ENCODE measurements at regions not wholly inside any gene's neighbourhood (a gene's known extent, or its start where the extent isn't known, plus 50 kb on each side); places are given as distances from the start of the nearest gene placed in this dataset.

- Histone ChIP-seq H3K4me1 (ENCODE audit: control insufficient read depth, insufficient read depth, low read length) (no peaks in the 10 kb centered on the region), H2BK20ac (ENCODE audit: low read depth, low read length) (no peak overlapping the region), H3K4me2 (ENCODE audit: low read depth, low read length) (no peak overlapping the region), H4K5ac (ENCODE audit: low read depth, low read length) (no peak overlapping the region), H3K9me1 (ENCODE audit: insufficient read depth, low read length) (no peaks in the 10 kb centered on the region), H2BK15ac (ENCODE audit: low read depth, low read length) (no peak overlapping the region), H3K9me3 (ENCODE audit: control insufficient read depth, insufficient read depth, low read length) (no peaks in the 10 kb centered on the region), H3K36me3 (ENCODE audit: control insufficient read depth, insufficient read depth, low read length) (no peaks in the 10 kb centered on the region), H2BK5ac (ENCODE audit: low read depth, low read length, poor library complexity, severe bottlenecking) (no peak overlapping the region), H3K56ac (ENCODE audit: extremely low read depth, insufficient read depth, low read length) (no peak overlapping the region), H3K27ac (ENCODE audit: insufficient read depth, low read length) (no peak overlapping the region), H4K91ac (ENCODE audit: insufficient read depth, low read depth, low read length) (no peak overlapping the region), H4K8ac (ENCODE audit: low read depth in 2 of 2, low read length in 2 of 2) (no peak overlapping the region), H3K4me3 (ENCODE audit: insufficient read depth, low read depth, low read length) (no peak overlapping the region), H2AFZ (replicated peaks; ENCODE audit: low read length, poor library complexity) (no peak overlapping the region), H3K9ac (ENCODE audit: low read depth, low read length) (no peak overlapping the region), H2AK5ac (ENCODE audit: low read depth, low read length) (no peak overlapping the region), H3K18ac (ENCODE audit: low read depth, low read length) (no peak overlapping the region), H3K79me1 (ENCODE audit: low read depth in 1 of 2, low read length in 2 of 2) (no peaks in the 10 kb centered on the region), H2AK9ac (replicated peaks; ENCODE audit: low read depth, low read length, poor library complexity) (no peak overlapping the region), H2BK120ac (ENCODE audit: low read depth, low read length) (no peak overlapping the region), H3K4ac (ENCODE audit: low read depth, low read length) (no peak overlapping the region), H3K23ac (ENCODE audit: low read depth, low read length) (no peak overlapping the region), H4K20me1 (ENCODE audit: insufficient read depth, low read length) (no peaks in the 10 kb centered on the region), H3K14ac (replicated peaks; ENCODE audit: low read depth, low read length) (no peak overlapping the region), H3K27me3 (ENCODE audit: control insufficient read depth, insufficient read depth, low read length) (no peaks in the 10 kb centered on the region)
- BruUV-seq (replicated peaks), result no TSS peak
- in situ Hi-C loops (cut with MboI; ENCODE audit: low sequenced_read_pairs) (no loop called here), dilution Hi-C loops (cut with HindIII; ENCODE audit: low sequenced_read_pairs, unreplicated experiment) (no loop called here), intact Hi-C loops (cut with micrococcal nuclease) (no loop called here)
- ChIA-PET POLR2A (ENCODE audit: unreplicated experiment) (no interaction called here), CTCF (no interaction called here)
- ATAC-seq (ENCODE audit: low read depth) (no peak), DNase-seq (no peak)
- no peak for TF ChIP-seq NFE2L2 (IDR thresholded peaks at IDR 0.05; ENCODE audit: low read depth, low read length)
- TF ChIP-seq RFX5 (IDR thresholded peaks at IDR 0.05; ENCODE audit: low read depth, low read length), result no peak
- TF ChIP-seq SMC3 (IDR thresholded peaks at IDR 0.05; ENCODE audit: low read depth, low read length), result no peak
- TF ChIP-seq CEBPB (IDR thresholded peaks at IDR 0.05; ENCODE audit: low read depth, low read length), result no peak
- TF ChIP-seq RAD21 (IDR thresholded peaks at IDR 0.05; ENCODE audit: low read length), result no peak
- TF ChIP-seq MAZ (IDR thresholded peaks at IDR 0.05; ENCODE audit: borderline replicate concordance, low read depth, low read length), result no peak
- TF ChIP-seq MXI1 (IDR thresholded peaks at IDR 0.05; ENCODE audit: borderline replicate concordance, low read depth, low read length), result no peak
- TF ChIP-seq RCOR1 (IDR thresholded peaks at IDR 0.05; ENCODE audit: insufficient replicate concordance, low read length), result no peak
These were observed 254.5 kb downstream of the DEPDC1B start for GRCh38 chr5:60445427-60445826.
